SK-N-SH (cell line): ENCODE measurements at regions not wholly inside any gene's neighbourhood (a gene's known extent, or its start where the extent isn't known, plus 50 kb on each side); places are given as distances from the start of the nearest gene placed in this dataset.

Experiments
- FOXM1 ChIP-seq: IDR thresholded peaks from 2 replicates; pipeline ENCODE4 v1.4.0; 2012; ENCODE audit warnings: low read depth, mild to moderate bottlenecking
- GABPA ChIP-seq: IDR thresholded peaks from 2 replicates; pipeline ENCODE4 v1.4.0; 2012; ENCODE audit warnings: low read depth, mild to moderate bottlenecking
- MEF2A ChIP-seq: IDR thresholded peaks from 2 replicates; pipeline ENCODE4 v1.4.0; 2012; ENCODE audit warnings: low read depth, borderline replicate concordance
- RAD21 ChIP-seq: IDR thresholded peaks from 2 replicates; pipeline ENCODE4 v1.6.1; 2012; ENCODE audit warnings: mild to moderate bottlenecking, low read length
- TAF1 ChIP-seq: IDR thresholded peaks from 2 replicates; pipeline ENCODE4 v1.6.1; 2012; ENCODE audit warnings: low read depth, mild to moderate bottlenecking, low read length, moderate library complexity, borderline replicate concordance
- TCF12 ChIP-seq: IDR thresholded peaks from 2 replicates; pipeline ENCODE4 v1.4.0; 2012
- TF ChIP-seq, protein P1 (sequence below): fragments of 200-600 bp; sonication (generic); IDR thresholded peaks from 2 replicates; pipeline ENCODE4 v1.6.1; 2017; ENCODE audit warnings: antibody characterized with exemption, mild to moderate bottlenecking, moderate library complexity
- TF ChIP-seq, protein P2 (sequence below): IDR thresholded peaks from 2 replicates; pipeline ENCODE4 v1.6.1; 2012; ENCODE audit warnings: mild to moderate bottlenecking, low read depth, low read length, moderate library complexity
- TF ChIP-seq, protein P3 (sequence below): IDR thresholded peaks from 2 replicates; pipeline ENCODE4 v1.4.0; 2012; ENCODE audit warnings: low read depth, borderline replicate concordance

DNA sequence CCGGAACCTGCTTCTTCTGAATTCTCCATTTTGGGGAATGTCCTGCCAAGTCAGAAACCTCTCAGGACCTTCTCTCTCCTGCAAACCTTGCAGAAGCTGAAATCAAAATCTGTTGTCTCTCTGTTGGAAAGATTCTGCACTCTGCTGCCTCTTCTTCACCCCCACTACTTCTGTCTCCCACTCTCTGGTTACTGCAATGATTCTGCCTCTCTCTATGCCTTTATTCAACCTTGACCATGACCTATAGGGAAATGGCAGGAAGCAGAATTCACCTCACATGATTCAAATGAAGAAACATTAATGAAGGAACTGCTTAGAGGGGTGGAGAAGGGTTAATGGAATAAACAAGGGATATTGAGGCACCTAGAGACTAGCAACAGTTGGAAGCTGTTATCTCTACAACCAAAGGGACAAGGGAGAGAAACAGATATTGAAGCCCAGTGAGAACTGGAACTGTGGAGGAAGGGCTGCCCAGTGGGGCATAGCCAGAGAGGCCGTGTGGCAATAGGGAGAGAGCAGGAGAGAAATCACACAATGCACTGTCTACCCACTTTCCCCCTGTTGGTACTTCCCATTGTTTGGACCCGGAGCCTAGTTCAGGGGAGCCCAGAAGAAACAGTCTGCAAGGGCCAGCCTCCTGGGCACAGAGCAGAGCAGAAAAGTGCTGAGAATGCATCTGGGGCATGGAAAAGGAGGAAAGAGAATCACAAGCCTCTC, 76.1 kb upstream of the JUN start:
- no peak for TF ChIP-seq GABPA
- TF ChIP-seq FOXM1 = no peak
- TF ChIP-seq, protein P1, sequence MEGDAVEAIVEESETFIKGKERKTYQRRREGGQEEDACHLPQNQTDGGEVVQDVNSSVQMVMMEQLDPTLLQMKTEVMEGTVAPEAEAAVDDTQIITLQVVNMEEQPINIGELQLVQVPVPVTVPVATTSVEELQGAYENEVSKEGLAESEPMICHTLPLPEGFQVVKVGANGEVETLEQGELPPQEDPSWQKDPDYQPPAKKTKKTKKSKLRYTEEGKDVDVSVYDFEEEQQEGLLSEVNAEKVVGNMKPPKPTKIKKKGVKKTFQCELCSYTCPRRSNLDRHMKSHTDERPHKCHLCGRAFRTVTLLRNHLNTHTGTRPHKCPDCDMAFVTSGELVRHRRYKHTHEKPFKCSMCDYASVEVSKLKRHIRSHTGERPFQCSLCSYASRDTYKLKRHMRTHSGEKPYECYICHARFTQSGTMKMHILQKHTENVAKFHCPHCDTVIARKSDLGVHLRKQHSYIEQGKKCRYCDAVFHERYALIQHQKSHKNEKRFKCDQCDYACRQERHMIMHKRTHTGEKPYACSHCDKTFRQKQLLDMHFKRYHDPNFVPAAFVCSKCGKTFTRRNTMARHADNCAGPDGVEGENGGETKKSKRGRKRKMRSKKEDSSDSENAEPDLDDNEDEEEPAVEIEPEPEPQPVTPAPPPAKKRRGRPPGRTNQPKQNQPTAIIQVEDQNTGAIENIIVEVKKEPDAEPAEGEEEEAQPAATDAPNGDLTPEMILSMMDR = no peak
- TF ChIP-seq, protein P2, sequence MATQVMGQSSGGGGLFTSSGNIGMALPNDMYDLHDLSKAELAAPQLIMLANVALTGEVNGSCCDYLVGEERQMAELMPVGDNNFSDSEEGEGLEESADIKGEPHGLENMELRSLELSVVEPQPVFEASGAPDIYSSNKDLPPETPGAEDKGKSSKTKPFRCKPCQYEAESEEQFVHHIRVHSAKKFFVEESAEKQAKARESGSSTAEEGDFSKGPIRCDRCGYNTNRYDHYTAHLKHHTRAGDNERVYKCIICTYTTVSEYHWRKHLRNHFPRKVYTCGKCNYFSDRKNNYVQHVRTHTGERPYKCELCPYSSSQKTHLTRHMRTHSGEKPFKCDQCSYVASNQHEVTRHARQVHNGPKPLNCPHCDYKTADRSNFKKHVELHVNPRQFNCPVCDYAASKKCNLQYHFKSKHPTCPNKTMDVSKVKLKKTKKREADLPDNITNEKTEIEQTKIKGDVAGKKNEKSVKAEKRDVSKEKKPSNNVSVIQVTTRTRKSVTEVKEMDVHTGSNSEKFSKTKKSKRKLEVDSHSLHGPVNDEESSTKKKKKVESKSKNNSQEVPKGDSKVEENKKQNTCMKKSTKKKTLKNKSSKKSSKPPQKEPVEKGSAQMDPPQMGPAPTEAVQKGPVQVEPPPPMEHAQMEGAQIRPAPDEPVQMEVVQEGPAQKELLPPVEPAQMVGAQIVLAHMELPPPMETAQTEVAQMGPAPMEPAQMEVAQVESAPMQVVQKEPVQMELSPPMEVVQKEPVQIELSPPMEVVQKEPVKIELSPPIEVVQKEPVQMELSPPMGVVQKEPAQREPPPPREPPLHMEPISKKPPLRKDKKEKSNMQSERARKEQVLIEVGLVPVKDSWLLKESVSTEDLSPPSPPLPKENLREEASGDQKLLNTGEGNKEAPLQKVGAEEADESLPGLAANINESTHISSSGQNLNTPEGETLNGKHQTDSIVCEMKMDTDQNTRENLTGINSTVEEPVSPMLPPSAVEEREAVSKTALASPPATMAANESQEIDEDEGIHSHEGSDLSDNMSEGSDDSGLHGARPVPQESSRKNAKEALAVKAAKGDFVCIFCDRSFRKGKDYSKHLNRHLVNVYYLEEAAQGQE = no peak
- TF ChIP-seq TCF12 = no peak
- no peak for TF ChIP-seq RAD21
- TF ChIP-seq MEF2A = no peak
- no peak for TF ChIP-seq TAF1
- TF ChIP-seq, protein P3, sequence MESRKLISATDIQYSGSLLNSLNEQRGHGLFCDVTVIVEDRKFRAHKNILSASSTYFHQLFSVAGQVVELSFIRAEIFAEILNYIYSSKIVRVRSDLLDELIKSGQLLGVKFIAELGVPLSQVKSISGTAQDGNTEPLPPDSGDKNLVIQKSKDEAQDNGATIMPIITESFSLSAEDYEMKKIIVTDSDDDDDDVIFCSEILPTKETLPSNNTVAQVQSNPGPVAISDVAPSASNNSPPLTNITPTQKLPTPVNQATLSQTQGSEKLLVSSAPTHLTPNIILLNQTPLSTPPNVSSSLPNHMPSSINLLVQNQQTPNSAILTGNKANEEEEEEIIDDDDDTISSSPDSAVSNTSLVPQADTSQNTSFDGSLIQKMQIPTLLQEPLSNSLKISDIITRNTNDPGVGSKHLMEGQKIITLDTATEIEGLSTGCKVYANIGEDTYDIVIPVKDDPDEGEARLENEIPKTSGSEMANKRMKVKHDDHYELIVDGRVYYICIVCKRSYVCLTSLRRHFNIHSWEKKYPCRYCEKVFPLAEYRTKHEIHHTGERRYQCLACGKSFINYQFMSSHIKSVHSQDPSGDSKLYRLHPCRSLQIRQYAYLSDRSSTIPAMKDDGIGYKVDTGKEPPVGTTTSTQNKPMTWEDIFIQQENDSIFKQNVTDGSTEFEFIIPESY = no peak
